ENCODE measurements at regions not wholly inside any gene's neighbourhood (a gene's known extent, or its start where the extent isn't known, plus 50 kb on each side); places are given as distances from the start of the nearest gene placed in this dataset.
A peak's percentile ranks its signal among the peaks of the same experiment; 100 is the strongest.

- TF ChIP-seq CTCF (conservative IDR thresholded peaks at IDR 0.05) (peak; percentile 61), ZFX (IDR thresholded peaks at IDR 0.05) (no peak)
Measured at GRCh38 chr13:81957121-81957520, 1616.2 kb upstream of the SPRY2 start.
